Ishikawa (cell line): ENCODE measurements at regions not wholly inside any gene's neighbourhood (a gene's known extent, or its start where the extent isn't known, plus 50 kb on each side); places are given as distances from the start of the nearest gene placed in this dataset.

Source experiments
- CEBPB ChIP-seq: IDR thresholded peaks from 2 replicates; pipeline ENCODE4 v1.6.1; 2012
- EP300 ChIP-seq: IDR thresholded peaks from 2 replicates; pipeline ENCODE4 v1.6.1; 2012; ENCODE audit warnings: borderline replicate concordance
- RAD21 ChIP-seq: IDR thresholded peaks from 2 replicates; pipeline ENCODE4 v1.6.1; 2012; ENCODE audit warnings: low read depth
- REST ChIP-seq: IDR thresholded peaks from 2 replicates; pipeline ENCODE4 v1.6.1; 2012; ENCODE audit warnings: low read depth, mild to moderate bottlenecking
- TAF1 ChIP-seq: IDR thresholded peaks from 2 replicates; pipeline ENCODE4 v1.6.1; 2012; ENCODE audit warnings: low read depth, mild to moderate bottlenecking
- YY1 ChIP-seq: IDR thresholded peaks from 2 replicates; pipeline ENCODE4 v1.6.1; 2012; ENCODE audit warnings: low read depth
- TF ChIP-seq, protein P1 (sequence below): IDR thresholded peaks from 2 replicates; pipeline ENCODE4 v1.6.1; 2012

DNA sequence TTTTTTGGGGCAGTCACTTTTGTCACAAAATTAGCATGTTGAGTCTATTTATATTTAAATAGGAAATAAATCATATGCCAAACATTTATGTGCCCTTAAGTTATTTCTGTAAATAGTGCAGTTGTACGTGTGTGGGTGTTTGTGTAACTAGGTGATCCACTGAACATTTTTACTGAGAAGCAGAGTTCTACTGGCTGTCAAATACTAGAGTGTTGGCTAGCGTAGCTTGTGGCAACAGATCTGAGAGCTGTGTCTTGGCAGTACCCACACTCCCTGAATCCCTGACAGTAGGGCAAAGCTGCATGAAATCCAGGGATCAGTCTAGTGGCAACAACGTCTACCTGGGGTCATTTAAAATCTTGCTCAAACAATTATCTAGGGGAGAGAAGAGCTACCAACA lies 273.1 kb upstream of the SLC8A1 start:
- TF ChIP-seq CEBPB (no peak), REST (no peak), EP300 (no peak), YY1 (no peak), TAF1 (no peak), RAD21 (no peak)
- TF ChIP-seq, protein P1, sequence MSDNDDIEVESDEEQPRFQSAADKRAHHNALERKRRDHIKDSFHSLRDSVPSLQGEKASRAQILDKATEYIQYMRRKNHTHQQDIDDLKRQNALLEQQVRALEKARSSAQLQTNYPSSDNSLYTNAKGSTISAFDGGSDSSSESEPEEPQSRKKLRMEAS: no peak
